ENCODE measurements at regions not wholly inside any gene's neighbourhood (a gene's known extent, or its start where the extent isn't known, plus 50 kb on each side); places are given as distances from the start of the nearest gene placed in this dataset.

DNA sequence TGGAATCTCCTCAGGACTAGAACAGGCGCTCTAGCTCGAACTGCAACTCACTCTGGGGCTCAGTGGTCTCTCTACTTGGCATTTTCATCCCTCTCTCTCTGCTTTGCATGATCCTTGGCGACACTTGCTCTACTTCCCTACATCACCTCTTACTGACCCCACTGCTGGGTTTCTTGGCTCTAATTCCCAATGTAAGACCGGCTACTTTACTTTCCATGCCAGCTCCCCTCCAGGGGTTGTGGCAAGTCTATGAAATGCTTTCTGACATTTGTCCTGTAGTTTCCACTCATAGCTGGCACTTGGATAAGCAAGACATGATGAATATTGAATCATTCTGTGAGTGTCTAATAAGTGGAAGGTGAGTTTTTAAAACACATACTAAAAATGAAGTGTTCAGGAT lies 292.3 kb downstream of the USP25 start:
- Mint-ChIP-seq H3K27ac (ENCODE audit: unreplicated experiment) (no peak overlapping the region), H3K36me3 (ENCODE audit: unreplicated experiment) (no peaks in the 10 kb centered on the region), H3K4me1 (ENCODE audit: low read depth, unreplicated experiment) (no peaks in the 10 kb centered on the region), H3K4me3 (ENCODE audit: unreplicated experiment) (no peak overlapping the region), H3K9me3 (ENCODE audit: unreplicated experiment) (no peaks in the 10 kb centered on the region), H3K27me3 (ENCODE audit: unreplicated experiment) (peaks cover 2% of the 10 kb centered on the region)
- TF ChIP-seq, protein P1, sequence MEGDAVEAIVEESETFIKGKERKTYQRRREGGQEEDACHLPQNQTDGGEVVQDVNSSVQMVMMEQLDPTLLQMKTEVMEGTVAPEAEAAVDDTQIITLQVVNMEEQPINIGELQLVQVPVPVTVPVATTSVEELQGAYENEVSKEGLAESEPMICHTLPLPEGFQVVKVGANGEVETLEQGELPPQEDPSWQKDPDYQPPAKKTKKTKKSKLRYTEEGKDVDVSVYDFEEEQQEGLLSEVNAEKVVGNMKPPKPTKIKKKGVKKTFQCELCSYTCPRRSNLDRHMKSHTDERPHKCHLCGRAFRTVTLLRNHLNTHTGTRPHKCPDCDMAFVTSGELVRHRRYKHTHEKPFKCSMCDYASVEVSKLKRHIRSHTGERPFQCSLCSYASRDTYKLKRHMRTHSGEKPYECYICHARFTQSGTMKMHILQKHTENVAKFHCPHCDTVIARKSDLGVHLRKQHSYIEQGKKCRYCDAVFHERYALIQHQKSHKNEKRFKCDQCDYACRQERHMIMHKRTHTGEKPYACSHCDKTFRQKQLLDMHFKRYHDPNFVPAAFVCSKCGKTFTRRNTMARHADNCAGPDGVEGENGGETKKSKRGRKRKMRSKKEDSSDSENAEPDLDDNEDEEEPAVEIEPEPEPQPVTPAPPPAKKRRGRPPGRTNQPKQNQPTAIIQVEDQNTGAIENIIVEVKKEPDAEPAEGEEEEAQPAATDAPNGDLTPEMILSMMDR (IDR thresholded peaks at IDR 0.05; ENCODE audit: partially characterized antibody, unreplicated experiment) = no peak
- DNase-seq = no peak

DNA sequence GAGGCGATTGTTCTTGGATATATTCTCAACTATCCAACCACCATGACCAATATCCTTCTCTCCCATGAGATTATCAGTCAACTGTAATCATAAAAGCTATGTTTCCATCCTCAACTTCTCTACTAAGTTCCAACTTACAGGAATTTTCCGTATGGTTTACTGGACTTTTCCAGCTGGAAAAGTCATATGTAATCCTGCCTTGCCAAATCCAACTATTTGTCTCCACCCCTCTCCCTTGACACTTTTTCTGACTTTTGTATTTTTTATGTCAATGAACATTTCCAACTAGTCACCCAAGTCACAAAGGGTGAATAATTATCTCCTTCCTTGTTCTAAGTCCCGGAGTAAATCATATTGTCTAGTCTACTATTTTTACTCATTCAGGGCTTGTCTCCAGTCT lies 293.1 kb downstream of the USP25 start:
- TF ChIP-seq, protein P1 (IDR thresholded peaks at IDR 0.05; ENCODE audit: partially characterized antibody, unreplicated experiment) = no peak
- Mint-ChIP-seq H3K27me3 (ENCODE audit: unreplicated experiment) (peaks cover 2% of the 10 kb centered on the region), H3K9me3 (ENCODE audit: unreplicated experiment) (no peaks in the 10 kb centered on the region), H3K4me1 (ENCODE audit: low read depth, unreplicated experiment) (no peaks in the 10 kb centered on the region), H3K36me3 (ENCODE audit: unreplicated experiment) (no peaks in the 10 kb centered on the region), H3K4me3 (ENCODE audit: unreplicated experiment) (no peak overlapping the region), H3K27ac (ENCODE audit: unreplicated experiment) (no peak overlapping the region)
- DNase-seq = no peak

DNA sequence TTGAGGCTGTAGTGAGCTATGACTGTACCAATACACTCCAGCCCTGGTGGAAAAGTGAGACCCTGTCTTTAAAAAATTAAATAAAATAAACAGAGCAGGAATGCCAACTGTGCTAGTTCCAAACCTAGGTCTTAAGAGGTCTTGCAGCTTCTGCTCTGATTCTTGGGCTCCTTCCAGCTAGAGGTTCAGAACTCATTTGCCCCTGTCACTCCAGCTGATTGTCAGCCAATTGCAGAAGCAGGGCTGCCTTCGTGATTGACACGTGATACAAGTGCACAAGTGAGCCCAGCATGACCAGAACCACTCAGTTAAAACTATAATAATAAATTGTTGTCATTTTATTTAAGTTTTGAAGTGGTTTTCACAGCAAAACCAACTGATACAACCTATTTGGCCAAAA lies 298.4 kb downstream of the USP25 start:
- DNase-seq = no peak
- H3K9me3 Mint-ChIP-seq (ENCODE audit: unreplicated experiment) = no peaks in the 10 kb centered on the region
- H3K36me3 Mint-ChIP-seq (ENCODE audit: unreplicated experiment) = no peaks in the 10 kb centered on the region
- H3K4me1 Mint-ChIP-seq (ENCODE audit: low read depth, unreplicated experiment) = no peaks in the 10 kb centered on the region
- TF ChIP-seq, protein P1 (IDR thresholded peaks at IDR 0.05; ENCODE audit: partially characterized antibody, unreplicated experiment) = no peak
- H3K27me3 Mint-ChIP-seq (ENCODE audit: unreplicated experiment) = no peaks in the 10 kb centered on the region
- H3K4me3 Mint-ChIP-seq (ENCODE audit: unreplicated experiment) = no peak overlapping the region
- no peak overlapping the region for H3K27ac Mint-ChIP-seq (ENCODE audit: unreplicated experiment)

DNA sequence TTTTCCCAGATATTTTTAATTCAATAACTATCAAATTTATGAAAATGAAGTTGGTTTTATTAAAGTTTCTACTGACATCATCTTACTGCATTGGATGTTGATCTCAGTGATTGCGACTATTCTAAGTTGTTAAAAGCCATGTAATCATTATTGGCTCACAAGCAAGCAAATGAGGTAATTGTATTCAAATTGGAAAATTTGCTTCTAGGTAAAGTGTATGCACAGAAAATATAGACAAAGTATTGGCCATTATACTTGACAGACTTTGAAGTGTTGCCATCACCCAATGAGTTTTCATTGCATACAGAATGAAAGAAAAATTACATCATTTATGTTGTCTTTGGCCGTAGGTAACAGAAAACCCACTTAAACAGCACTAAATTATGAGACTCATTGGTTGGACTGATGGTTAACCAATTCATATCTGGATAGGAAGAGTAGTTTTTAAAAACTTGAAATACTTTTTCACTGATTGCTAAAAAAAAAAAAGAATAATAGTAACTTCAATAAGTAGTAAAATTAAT lies 299.2 kb downstream of the USP25 start:
- H3K4me1 Mint-ChIP-seq (ENCODE audit: low read depth, unreplicated experiment) = no peaks in the 10 kb centered on the region
- no peaks in the 10 kb centered on the region for H3K9me3 Mint-ChIP-seq (ENCODE audit: unreplicated experiment)
- no peaks in the 10 kb centered on the region for H3K27me3 Mint-ChIP-seq (ENCODE audit: unreplicated experiment)
- no peak for DNase-seq
- TF ChIP-seq, protein P1 (IDR thresholded peaks at IDR 0.05; ENCODE audit: partially characterized antibody, unreplicated experiment) = no peak
- no peaks in the 10 kb centered on the region for H3K36me3 Mint-ChIP-seq (ENCODE audit: unreplicated experiment)
- H3K4me3 Mint-ChIP-seq (ENCODE audit: unreplicated experiment) = no peak overlapping the region
- H3K27ac Mint-ChIP-seq (ENCODE audit: unreplicated experiment) = no peak overlapping the region

DNA sequence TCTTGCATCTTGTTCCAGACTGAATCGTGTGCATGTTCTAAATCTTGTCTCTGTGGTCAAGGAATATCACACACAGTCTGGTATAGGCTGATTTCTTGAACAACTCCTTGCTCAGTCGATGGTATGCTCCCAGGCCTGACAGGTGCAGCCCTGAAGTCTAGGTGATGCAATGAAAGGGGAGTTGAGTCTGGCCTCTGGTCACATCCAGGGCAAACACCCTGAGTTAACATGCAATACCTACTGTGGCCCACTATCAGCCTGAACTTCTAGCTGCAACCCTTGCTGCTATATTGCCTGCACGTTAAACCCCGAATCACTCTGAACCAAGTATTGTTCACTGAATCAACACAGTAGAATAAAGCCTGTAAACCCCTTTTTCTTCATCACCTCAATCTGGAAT lies 303.4 kb downstream of the USP25 start:
- TF ChIP-seq, protein P1 (IDR thresholded peaks at IDR 0.05; ENCODE audit: partially characterized antibody, unreplicated experiment) = no peak
- Mint-ChIP-seq H3K4me3 (ENCODE audit: unreplicated experiment) (no peak overlapping the region), H3K36me3 (ENCODE audit: unreplicated experiment) (no peaks in the 10 kb centered on the region), H3K27ac (ENCODE audit: unreplicated experiment) (no peak overlapping the region), H3K9me3 (ENCODE audit: unreplicated experiment) (no peaks in the 10 kb centered on the region), H3K4me1 (ENCODE audit: low read depth, unreplicated experiment) (no peaks in the 10 kb centered on the region), H3K27me3 (ENCODE audit: unreplicated experiment) (no peaks in the 10 kb centered on the region)
- no peak for DNase-seq

All from glutamatergic neuron (in vitro differentiated cells).